Hepatic stellate cell (primary cell): ENCODE measurements at regions not wholly inside any gene's neighbourhood (a gene's known extent, or its start where the extent isn't known, plus 50 kb on each side); places are given as distances from the start of the nearest gene placed in this dataset.
A peak's percentile ranks its signal among the peaks of the same experiment; 100 is the strongest.

Experiments
- DNase-seq: peaks from one replicate; pipeline ENCODE4 v3.0.0; 2011; ENCODE audit warnings: low spot score

DNA sequence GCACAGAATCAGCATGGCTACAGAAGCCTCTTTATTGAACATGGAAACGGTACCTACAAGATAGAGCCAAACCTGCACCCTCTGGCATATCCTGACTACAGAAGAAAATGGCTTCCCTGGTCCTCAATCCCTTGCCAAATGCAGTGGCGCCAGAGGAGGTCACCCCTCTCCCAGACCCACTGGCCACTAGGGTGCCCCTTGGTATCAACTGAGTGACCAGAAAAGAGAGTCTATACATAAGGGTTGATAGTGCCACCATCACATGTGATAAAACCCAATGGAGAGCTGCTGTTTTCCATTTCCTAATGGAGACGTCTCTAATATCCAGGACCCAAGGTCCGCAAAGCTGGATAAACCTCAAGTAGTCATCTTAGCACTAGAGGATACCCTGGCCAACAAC lies 52.7 kb upstream of the ALK start:
- DNase-seq, result no peak

DNA sequence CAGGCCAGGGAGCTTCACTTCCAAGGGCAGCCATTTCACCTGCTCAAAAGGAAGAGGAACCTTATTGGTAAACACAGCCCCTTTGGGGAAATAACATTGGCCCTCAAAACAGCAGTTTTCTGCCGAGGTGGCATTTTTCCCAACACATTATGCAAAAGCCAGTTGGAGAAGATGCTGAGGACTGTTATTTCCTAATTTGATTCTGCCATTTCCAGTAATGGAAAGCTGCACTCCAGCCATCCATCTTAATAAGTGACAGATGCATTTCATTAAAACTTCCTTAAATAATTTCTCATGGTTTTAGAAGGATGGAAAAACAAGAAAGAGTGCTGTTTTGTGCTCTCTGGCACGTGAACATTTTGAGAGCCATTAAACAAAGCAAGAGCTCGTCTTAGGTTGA lies 55.9 kb upstream of the ALK start:
- DNase-seq, result no peak

DNA sequence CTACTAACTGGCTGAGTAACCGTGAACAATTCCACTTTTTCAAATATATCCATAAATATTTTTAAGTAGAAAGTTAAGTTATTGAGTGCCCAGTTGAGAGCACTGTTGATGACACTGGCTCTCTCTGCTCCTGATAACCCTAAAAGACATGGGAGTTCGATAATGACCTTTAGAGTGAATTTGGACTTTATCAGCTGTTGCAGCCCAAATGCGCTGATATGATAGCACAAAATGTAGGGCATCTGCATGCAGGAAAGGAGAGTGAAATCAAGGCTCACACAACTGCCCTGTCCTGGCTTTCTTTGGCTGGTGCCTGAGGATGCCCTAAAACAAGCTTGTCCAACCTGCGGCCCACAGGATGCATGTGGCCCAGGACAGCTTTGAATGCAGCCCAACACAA lies 60.0 kb upstream of the ALK start:
- DNase-seq, result no peak

DNA sequence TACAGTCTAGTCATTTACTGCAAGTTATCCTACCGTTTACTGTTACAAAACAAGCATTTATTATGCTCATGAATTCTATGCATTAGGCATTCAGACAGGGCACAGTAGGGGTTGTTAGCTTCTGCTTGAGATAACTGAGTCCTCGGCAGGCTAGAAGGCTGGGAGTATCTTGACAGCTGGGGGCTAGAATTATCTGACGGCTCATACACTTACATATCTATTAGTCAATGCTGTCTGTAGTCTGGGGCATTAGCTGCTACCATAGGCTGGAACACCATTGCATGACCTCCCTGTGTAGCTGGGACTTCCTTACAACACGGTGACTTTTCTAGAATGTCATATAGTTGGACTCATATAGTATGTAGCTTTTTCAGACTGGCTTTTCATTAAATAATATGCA lies 61.9 kb upstream of the ALK start:
- no peak for DNase-seq

DNA sequence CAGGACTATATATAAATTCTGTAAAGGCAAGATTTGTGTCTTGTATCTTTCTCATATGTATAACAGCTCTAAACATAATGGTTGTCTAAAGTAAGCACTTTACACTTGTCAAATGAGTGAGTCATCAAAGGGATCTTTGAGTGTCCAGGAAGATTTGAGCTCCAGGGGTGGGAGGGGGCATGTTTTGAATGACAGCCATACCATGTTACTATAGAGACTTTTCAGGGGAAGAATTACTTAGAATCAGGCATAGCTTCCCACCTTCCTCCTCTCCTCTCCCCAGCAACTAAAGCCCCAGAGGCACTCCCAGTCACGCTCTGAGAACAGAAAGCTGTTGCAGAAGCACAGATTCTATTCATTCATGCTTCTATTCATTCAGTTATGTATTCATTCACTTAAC lies 65.8 kb upstream of the ALK start:
- no peak for DNase-seq

DNA sequence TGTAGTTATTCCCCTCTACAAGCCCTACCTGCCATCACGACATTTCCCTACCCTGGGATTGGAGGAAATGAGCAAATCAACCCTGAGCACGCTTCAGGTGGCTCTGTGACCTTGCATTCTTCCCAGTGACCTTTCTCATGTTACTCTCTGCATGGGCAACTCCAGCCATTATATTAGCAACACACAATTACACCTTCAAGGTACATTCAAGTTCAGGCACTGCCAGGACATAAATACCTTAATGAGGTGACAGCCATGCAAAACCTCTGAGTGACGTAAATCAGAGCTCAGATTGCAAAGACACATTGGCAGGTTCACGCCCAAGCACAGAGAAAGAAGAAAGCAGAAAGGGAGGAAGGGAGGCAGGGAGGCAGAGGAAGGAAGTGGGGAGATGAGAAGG lies 68.7 kb upstream of the ALK start:
- DNase-seq, result no peak

DNA sequence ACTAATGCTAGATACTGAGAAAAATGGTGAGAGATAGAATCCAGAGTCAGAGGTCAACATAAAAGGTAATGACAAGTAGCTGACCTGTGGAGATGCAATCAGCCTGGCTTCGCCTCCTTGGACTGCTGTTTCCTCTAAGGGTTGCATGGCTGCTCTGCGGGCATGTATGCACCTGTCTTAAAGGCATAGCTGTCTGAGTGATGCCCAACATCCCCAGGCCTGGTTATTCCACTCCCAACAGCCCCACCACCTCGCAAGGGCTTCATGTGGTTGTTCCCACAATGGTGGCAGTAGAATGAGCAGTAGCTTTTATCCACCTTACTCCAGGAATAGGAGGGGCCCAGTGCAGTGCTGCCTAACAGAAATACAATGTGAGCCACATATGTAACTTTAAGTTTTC lies 69.7 kb upstream of the ALK start:
- no peak for DNase-seq

DNA sequence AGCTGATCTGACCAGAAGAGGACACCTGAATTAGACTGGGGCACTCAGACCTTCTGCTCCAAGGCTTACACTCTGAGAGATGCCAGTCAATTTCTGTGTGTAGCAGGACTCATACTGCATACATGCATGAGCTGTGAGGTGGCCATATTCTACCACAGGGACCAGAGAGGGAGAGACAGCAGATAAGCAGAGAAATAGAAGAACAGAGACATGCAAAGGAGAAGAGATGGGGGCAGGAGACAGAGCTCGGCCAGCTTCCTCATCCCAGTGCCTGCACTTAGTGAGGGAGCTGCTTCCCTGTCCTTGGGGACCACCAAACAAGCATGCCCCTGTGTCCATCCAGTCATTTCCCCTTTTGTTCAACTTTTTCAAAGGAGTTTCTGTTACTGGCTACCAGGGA lies 73.9 kb upstream of the ALK start:
- no peak for DNase-seq

DNA sequence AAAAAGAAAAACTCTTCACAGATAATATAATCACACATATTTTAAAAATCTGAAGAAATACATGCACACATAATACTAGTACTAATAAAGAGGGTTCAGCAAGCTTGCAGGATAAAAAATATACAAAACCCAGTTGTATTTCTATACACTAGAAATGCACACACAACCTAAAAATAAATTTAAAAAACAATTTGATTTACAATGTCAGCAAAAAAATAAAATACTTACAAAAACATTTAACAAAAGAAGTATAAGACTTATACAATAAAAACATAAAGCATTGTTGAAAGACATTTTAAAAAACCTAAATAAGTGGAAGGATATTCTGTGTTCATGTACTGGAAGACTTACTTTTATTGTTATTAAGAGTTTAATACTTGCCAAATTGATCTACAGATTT lies 81.7 kb upstream of the ALK start:
- no peak for DNase-seq

DNA sequence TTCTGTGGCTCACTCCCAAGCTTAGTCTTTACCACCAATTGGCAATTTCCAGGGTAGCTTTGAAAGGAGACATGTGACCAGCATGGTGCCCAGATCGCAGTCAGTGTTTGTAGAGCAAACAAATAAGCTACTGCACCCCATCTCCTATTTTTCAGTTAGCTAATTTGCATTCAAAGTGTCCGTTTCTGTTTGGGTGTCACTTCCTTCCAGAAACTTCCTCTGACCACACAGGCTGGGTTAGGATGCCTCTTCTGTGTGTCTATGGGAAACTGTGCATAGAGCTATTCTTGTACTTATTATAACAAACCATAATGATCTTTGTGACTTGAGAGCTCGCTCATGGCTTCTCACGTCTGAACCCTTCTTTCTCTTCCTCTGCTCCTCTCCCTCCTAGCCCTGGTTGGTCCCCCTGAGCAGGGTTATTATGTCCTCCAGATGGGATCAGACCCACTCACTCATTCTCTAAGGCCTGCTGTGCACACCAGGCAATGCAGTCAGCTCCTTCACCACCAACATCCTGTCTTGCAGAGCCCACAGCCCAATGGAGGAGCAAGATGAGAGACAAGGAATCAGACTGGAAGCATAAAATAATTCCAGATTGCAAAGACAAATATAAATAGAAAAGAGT lies 101.2 kb upstream of the ALK start:
- DNase-seq, result no peak

DNA sequence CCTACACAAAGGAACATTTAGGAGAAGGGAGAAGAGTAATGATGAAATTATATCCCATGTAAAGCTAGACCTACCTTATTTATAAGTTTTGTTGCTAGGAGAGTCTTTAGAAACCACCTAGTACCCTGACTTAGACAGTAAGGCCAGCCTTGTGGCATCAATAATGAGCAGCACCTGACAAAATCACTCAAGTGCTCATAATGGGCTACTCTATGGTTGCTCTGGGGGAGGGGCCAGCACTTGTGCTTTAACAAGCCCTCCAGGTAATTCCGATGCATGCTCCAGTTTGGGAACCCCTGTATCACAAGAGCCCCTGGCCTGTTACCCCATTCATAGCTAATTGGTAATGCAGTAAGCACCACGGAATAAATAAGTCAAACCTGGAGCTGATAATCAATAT lies 102.9 kb upstream of the ALK start:
- no peak for DNase-seq

DNA sequence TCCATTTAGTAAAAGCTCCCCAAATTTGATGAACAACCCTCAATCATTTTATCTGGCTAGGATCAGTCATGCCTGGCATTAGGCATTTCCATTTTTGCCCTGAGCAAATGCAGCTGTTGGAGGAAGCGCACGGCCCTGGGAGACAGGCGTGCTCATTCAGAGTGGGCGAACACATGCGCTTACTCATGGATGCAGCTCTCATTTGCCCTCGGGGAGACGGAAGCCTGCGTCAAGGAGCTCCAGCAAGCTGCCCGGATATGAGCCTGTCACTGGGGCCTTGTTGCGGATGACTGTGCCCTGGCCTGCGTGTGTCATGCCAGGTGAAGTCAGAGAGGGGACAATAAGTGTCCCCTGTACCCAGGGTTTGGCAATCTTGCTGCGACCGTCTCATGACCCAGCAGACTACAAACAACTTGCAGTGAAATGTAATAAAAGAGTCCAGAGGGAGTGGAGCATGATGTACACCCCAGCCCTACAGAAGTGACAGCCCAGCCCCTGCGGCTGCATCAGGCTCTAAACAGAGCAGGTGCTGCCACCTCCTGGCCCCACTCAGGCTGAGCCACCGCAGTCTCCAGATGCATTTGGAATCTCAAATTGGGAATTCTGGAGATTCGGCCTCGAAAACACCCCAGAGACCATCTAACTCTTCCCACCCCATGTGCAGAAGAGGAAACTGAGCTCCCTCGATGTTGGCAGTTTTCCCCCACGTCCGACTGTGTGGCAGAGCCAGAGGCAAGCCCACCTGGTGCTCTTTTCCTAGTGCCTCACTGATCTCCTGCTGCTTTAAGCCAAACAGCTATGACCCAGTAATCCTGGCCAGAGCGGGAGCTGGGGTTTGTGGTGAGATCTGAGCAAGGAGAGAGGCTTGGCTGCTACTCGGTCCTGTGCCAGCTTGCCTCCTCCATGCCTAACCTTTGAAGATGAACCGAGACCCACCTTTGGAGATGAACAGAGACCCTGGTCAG lies 105.0 kb upstream of the ALK start:
- peak; percentile 71 for DNase-seq

DNA sequence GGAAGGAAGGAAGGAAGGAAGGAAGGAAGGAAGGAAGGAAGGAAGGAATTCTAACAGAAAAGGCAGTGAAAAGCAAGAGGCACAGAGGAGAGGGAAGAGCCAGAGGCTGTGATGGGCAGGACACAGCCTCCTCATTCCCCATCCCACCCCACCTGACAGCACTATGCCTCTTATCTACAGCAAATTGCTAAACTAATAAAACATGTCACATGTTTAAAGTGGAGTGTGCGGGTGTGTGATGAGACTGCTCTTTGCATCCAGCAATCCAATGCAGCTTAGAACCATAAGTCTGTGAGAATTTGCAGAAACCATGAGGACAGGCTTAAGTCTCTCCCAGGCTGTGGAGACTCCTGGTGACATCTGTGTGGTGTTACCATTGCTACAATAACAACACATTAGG lies 108.4 kb upstream of the ALK start:
- no peak for DNase-seq

DNA sequence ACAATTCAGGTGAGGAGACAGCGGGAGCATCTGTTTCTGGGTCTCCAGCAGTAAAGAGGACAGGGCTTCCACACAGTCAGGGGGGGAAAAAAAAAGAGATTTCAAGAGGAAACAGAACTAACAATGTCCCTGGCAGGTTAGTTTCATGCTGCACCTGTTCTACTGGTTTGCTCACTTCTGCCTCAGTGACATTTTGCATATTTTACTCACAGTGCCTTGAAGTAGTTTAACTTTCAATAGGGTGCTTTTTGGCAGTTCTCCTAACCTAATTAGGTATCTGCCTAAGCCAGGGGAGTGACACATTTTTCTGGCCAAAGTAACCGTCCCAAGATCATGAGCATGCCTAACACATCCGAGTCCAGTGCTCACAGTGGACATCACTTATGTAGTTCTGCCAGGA lies 109.0 kb upstream of the ALK start:
- no peak for DNase-seq

DNA sequence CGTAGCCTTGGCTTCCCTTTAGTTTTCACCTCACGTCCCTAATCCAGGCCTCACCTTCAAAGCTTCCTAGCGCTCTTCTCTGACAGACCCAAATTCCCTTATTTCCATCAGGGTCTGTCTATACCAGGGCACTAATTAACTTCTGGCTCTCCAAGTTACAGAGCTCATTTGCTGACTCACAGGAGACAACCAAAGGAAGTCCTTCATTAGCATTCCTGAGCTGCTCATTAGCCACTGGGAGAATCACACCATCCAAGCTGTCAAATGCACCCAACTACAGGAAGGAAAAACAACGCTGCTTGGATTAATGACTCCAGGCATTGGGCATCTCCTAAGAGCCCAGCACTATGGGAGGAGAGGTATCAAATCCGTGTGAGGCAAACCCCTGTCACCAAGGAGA lies 109.8 kb upstream of the ALK start:
- no peak for DNase-seq

DNA sequence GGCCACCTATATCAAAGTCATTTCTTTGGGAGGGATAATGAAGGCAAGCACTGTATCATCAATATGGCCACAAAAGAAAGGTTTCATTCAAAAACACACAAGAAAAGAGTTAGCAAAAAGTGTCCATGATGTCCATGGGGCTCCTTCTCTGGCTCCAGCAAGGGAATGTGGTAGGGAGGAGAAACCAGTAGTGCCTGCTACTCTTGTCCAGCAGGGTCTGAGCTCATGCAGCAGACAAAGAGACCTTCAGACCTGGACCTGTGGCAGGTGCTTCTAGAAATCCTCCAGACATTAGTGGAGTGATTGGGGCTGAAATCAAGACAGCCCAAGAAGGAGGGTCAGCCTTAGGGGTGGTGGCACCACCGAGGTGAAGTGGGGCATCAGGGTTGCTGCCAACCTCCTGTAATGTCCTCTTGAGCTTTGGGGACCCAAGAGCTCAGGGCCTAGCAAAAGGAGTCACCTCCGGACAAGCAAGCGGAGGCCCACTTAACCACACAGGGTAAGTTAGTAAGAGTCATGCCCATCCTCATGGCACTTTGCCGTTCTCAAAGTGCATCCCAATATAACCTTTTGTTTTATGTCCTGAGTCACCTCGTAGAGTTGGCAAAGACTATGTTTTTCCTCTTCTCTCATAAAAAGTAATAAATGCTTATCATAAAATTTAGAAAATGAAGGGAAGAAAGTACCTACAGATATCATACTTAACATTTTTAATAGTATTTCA lies 112.6 kb upstream of the YPEL5 start:
- DNase-seq, result no peak

DNA sequence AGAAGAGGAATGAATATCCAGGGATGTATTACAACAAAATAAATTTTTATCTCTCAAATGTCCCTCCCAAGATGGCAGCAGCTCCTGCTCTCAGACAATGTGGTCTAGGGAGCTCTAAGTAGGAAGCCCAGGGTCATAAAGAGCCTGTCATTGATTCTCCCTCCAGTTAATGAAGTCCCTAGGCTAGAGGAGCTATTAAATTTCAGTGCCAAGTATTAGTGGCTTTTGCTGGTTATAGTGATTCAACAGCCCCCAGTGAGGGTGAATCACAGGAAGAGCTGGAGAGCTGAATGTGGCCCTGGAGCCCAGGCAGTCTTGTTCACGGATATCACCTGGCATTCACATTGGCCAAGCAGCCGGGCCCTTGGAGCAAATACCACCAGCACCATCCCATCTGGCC lies 109.8 kb upstream of the YPEL5 start:
- no peak for DNase-seq

DNA sequence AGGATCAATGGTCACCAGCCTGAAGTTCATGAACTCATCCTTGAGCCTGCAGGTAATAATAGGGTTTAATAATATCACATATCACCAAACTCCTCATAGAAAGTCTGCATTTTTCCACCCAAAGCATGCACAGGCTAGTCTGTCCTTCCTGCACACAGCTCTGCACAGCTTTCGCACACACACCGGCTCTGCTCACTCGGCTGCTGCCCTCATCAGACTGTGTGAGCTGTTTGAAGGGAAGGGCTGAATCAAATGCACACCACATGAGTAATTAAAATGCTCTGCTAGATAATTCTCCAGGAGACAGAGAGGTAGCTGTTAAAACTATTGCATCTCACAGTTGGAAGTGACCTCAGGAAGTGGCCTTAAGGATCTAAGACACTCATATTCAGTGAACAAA lies 108.4 kb upstream of the YPEL5 start:
- DNase-seq, result no peak

DNA sequence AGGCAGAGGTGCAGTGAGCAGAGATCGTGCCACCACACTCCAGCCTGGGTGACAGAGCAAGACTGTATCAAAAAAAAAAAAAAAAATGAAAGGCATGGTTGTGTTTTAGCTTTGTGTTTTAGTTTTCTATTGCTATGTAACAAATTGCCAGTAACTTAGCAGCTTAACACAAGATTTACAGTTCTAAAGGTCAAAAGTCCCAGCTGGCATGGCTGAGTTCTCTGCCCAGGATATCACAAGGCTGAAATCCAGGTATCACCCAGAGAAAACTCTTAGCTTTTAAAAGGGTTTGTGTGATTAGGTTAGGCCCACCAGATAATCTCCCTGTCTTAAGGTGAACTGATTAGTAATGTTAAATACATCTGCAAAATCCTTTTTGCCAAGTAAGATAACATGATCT lies 107.7 kb upstream of the YPEL5 start:
- DNase-seq, result no peak

DNA sequence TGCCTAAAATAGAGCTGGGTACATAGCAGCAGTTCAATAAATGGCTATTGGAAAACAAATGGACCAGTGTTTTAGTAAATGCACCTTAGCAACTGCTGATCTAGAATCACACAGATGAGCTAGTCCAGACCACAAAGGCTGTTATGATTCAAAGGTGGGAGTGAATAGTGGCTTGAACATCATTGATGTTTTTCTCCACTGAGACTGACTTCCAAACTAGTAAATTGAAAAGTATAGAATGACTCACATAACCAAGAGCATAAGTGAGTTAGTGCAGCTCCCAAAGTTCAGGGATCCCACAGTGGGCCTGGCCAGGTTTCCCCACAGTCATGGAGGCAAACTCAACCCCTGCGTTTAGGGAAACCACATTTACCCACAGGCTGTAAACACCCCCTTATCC lies 106.7 kb upstream of the YPEL5 start:
- DNase-seq, result no peak

DNA sequence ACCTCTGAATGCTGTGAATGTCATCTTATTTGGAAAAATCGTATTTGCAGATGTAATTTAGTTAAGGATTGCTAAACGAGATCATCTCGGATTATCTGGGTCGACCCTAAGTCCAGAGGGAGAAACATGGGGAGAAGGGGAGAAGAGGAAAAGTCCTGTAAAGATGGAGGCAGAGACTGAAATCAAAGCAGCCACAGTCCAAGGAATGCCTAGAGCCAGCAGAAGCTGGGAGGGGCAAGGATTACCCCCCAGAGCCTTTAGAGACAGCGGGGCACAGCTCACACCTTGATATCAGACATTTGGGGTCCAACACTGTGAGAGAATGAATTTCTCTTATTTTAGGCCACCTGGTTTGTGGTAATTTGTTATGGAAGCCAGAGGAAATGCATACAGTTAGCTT lies 104.9 kb upstream of the YPEL5 start:
- no peak for DNase-seq

DNA sequence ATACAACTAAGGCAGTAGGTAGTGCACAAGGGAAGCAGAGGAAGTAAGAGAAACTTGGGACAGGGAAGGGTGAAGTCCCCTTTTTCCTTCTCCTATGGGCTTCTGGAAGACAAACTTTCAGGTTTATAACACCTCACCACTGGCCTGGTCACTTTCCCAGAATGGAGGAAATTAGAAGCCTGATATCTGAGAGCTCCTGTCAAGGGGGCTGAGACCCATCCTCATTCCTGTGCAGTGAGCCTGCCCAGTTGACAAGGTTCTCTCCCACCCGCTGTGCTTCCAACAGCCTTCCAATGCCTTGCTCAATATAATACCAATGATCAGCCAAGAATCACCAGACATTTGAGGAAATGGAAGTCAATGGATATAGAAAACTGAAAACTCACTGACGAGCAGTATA lies 100.4 kb upstream of the YPEL5 start:
- DNase-seq, result no peak

DNA sequence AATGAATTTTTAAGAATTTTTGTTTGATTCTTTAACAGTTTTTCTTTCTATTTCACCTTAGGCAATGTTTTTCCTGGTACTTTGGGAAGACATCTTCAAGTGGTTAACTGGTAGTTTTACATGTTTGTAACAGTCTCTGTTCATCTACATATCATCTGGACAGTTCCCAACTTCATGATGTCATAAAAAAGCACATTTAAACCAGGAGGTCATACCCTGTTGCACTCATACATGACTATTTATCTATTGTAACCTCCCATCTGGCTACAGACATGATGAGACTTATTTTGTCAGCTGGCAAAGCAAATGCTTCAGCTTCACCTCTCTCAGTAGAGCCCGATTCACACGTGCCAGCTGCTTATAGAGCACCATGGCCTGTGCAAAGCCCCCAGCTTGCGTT lies 99.8 kb upstream of the YPEL5 start:
- DNase-seq, result no peak
